A549 (cell line): ENCODE measurements at regions not wholly inside any gene's neighbourhood (a gene's known extent, or its start where the extent isn't known, plus 50 kb on each side); places are given as distances from the start of the nearest gene placed in this dataset.
A peak's percentile ranks its signal among the peaks of the same experiment; 100 is the strongest.

Experiments
- ATAC-seq, 2 experiments: fragments of 200-7000 bp in 1 of 2; fragments of >200 bp in 1 of 2; cut with Nextera tagmentation in 1 of 2; cut with Tn5 transposase in 1 of 2; 3 replicates each; pipeline versions ENCODE4 v1.8.0 to v1.9.1; 2018 to 2020; ENCODE audit warnings: mild to moderate bottlenecking in 1 of 2, moderate library complexity in 1 of 2
- CTCF ChIA-PET: fragments of 300-600 bp; sonication (Branson Sonifier 250); formaldehyde crosslinking; extraction: SDS; loops from one replicate; lab custom pipeline; 2021; ENCODE audit warnings: antibody characterized with exemption, inconsistent platforms; lab: Yijun Ruan, JAX
- POLR2A ChIA-PET: fragments of 350-600 bp; formaldehyde crosslinking; extraction: SDS; loops from one replicate; lab custom pipeline; 2021; ENCODE audit warnings: antibody characterized with exemption, inconsistent platforms; lab: Yijun Ruan, JAX
- DNase-seq, 2 experiments: peaks; one replicate each; pipeline versions ENCODE4 v3.0.0 to v3.0.0-alpha.2; 2011 to 2016; ENCODE audit warnings: low read depth in 1 of 2, low spot score in 1 of 2
- FAIRE-seq: peaks from 2 replicates; lab custom pipeline; 2011; peaks lifted over from hg19 to GRCh38; lab: Jason Lieb, UNC
- H3K27ac ChIP-seq, 2 experiments: fragments of >200 bp; sonication (Bioruptor Twin); formaldehyde crosslinking; 3 replicates each; pipeline ENCODE4 v1.5.1; 2016 to 2017
- H3K4me1 ChIP-seq: fragments of >200 bp; sonication (Bioruptor Twin); formaldehyde crosslinking; 3 replicates; pipeline ENCODE4 v1.6.1; 2016
- H3K4me2 ChIP-seq: fragments of >200 bp; sonication (Bioruptor Twin); formaldehyde crosslinking; 3 replicates; pipeline ENCODE4 v1.6.1; 2016
- H3K4me3 ChIP-seq: fragments of >200 bp; sonication (Bioruptor Twin); formaldehyde crosslinking; 3 replicates; pipeline ENCODE4 v1.5.1; 2016
- H3K9me3 ChIP-seq: fragments of >200 bp; sonication (Bioruptor Twin); formaldehyde crosslinking; 3 replicates; pipeline ENCODE4 v1.6.1; 2016
- BHLHE40 ChIP-seq: IDR thresholded peaks from 2 replicates; pipeline ENCODE4 v1.6.1; 2012; ENCODE audit warnings: low read depth, low read length, inconsistent platforms
- CBX8 ChIP-seq: fragments of 200-600 bp; sonication (generic); IDR thresholded peaks from 2 replicates; pipeline ENCODE4 v1.6.1; 2016
- CHD4 ChIP-seq: fragments of 200-600 bp; sonication (generic); IDR thresholded peaks from 2 replicates; pipeline ENCODE4 v1.6.1; 2016; ENCODE audit warnings: antibody characterized with exemption, mild to moderate bottlenecking, borderline replicate concordance
- EHMT2 ChIP-seq: fragments of 200-600 bp; sonication (generic); IDR thresholded peaks from 2 replicates; pipeline ENCODE4 v1.6.1; 2016; ENCODE audit warnings: antibody characterized with exemption, low read depth, mild to moderate bottlenecking, moderate library complexity
- EP300 ChIP-seq, 2 experiments: fragments of >200 bp; sonication (Bioruptor Twin); formaldehyde crosslinking; IDR thresholded peaks; 2 replicates in 1 of 2; 3 replicates in 1 of 2; pipeline ENCODE4 v1.6.1; 2016 to 2017
- FOXS1 ChIP-seq: fragments of 250-450 bp; sonication (Bioruptor Pico); IDR thresholded peaks from 2 replicates; pipeline ENCODE4 v1.5.0; 2020; ENCODE audit warnings: mild to moderate bottlenecking, moderate library complexity
- GATA3 ChIP-seq: IDR thresholded peaks from 2 replicates; pipeline ENCODE4 v1.6.1; 2012; ENCODE audit warnings: borderline replicate concordance
- HOXA7 ChIP-seq: fragments of 250-450 bp; sonication (Bioruptor Pico); IDR thresholded peaks from 2 replicates; pipeline ENCODE4 v1.5.0; 2020; ENCODE audit warnings: mild to moderate bottlenecking, moderate library complexity
- HOXB5 ChIP-seq: fragments of 250-450 bp; sonication (Bioruptor Pico); IDR thresholded peaks from 2 replicates; pipeline ENCODE4 v1.5.0; 2020; ENCODE audit warnings: mild to moderate bottlenecking, moderate library complexity
- JUNB ChIP-seq: fragments of >200 bp; sonication (Bioruptor Twin); formaldehyde crosslinking; IDR thresholded peaks from 2 replicates; pipeline ENCODE4 v1.6.1; 2016
- KDM1A ChIP-seq: fragments of 200-600 bp; sonication (generic); IDR thresholded peaks from 2 replicates; pipeline ENCODE4 v1.6.1; 2016; ENCODE audit warnings: low read depth, mild to moderate bottlenecking
- KDM5A ChIP-seq: fragments of 200-600 bp; sonication (generic); IDR thresholded peaks from 2 replicates; pipeline ENCODE4 v1.6.1; 2016; ENCODE audit warnings: antibody characterized with exemption, mild to moderate bottlenecking
- NR3C1 ChIP-seq: fragments of >200 bp; sonication (Bioruptor Twin); formaldehyde crosslinking; IDR thresholded peaks from 3 replicates; pipeline ENCODE4 v1.6.1; 2017
- POLR2AphosphoS2 ChIP-seq: conservative IDR thresholded peaks from 2 replicates; pipeline ENCODE4 v1.6.1; 2012; ENCODE audit warnings: low read length, improper control_type of control experiment, inconsistent platforms
- RARB ChIP-seq: fragments of 250-450 bp; sonication (Bioruptor Pico); IDR thresholded peaks from 2 replicates; pipeline ENCODE4 v1.8.0; 2021; ENCODE audit warnings: mild to moderate bottlenecking, moderate library complexity
- RCOR1 ChIP-seq: fragments of 150-350 bp; IDR thresholded peaks from 2 replicates; pipeline ENCODE4 v1.6.1; 2014; ENCODE audit warnings: antibody characterized with exemption, low read length, low read depth
- RNF2 ChIP-seq: fragments of 200-600 bp; sonication (generic); IDR thresholded peaks from 2 replicates; pipeline ENCODE4 v1.6.1; 2016; ENCODE audit warnings: low read depth, mild to moderate bottlenecking, antibody characterized with exemption, moderate library complexity, borderline replicate concordance
- SMC3 ChIP-seq: fragments of >200 bp; sonication (Bioruptor Twin); formaldehyde crosslinking; IDR thresholded peaks from 3 replicates; pipeline ENCODE4 v1.6.1; 2018; ENCODE audit warnings: inconsistent platforms
- SREBF2 ChIP-seq: fragments of 450-650 bp; IDR thresholded peaks from 2 replicates; pipeline ENCODE4 v1.6.1; 2014; ENCODE audit warnings: mild to moderate bottlenecking, moderate library complexity
- TP53 ChIP-seq: fragments of 250-450 bp; sonication (Bioruptor Pico); IDR thresholded peaks from 2 replicates; pipeline ENCODE4 v1.5.0; 2021; ENCODE audit warnings: mild to moderate bottlenecking, moderate library complexity
- ZFP36 ChIP-seq: fragments of 450-650 bp; IDR thresholded peaks from 2 replicates; pipeline ENCODE4 v1.6.1; 2014; ENCODE audit warnings: borderline replicate concordance; ENCODE audit not compliant: partially characterized antibody
- ZNF302 ChIP-seq: fragments of 250-450 bp; sonication (Bioruptor Pico); IDR thresholded peaks from 2 replicates; pipeline ENCODE4 v1.9.0; 2021; ENCODE audit warnings: inconsistent platforms, mild to moderate bottlenecking, moderate library complexity
- WGBS: methylation state at CpG from one replicate; pipeline ENCODE4 v1.1.6; 2017; ENCODE audit errors: missing lambda C conversion rate; 5-methylcytosine and 5-hydroxymethylcytosine counted together
- TF ChIP-seq, protein P1 (sequence below): fragments of 450-650 bp; IDR thresholded peaks from 2 replicates; pipeline ENCODE4 v1.6.1; 2014; ENCODE audit warnings: antibody characterized with exemption
- TF ChIP-seq, protein P2 (sequence below): fragments of 200-600 bp; sonication (generic); IDR thresholded peaks from 2 replicates; pipeline ENCODE4 v1.6.1; 2016; ENCODE audit warnings: antibody characterized with exemption, mild to moderate bottlenecking, moderate library complexity
- TF ChIP-seq, protein P3 (sequence below): IDR thresholded peaks from 2 replicates; pipeline ENCODE4 v1.6.1; 2012
- TF ChIP-seq, protein P4 (sequence below): fragments of 250-450 bp; sonication (Bioruptor Pico); IDR thresholded peaks from 2 replicates; pipeline ENCODE4 v1.5.0; 2020; ENCODE audit warnings: low read depth, mild to moderate bottlenecking, moderate library complexity

DNA sequence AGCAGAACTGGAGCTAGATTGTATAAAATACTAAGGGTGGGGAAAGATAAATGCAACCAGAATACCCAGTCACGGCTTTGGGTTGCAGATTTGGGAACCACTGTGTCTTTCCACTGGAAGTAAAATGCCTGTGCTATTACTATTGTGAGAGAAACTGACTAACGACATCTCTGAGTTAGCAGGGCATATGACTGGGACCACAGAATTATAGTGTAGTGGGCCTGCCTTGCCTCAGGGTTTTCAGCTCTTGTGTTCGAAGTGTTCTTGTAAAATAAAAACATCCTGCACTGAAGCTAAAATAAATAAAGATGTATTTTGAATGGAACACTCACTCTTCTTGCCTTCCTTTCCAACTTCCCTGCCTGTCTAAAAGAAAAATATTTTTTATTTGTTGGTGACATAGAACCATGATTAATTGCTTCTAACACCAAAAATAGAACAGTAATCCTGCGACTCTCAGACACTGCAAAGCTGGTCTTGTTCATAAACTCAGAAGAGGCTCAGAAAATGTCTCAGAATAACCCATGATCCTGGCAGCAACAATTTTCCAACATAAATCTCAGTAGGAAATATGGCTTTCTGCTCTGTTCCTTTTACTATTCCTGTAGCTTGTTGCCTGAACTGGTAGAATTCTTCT is 104.2 kb downstream of the FAM47B start:
- DNase-seq: no peak
- no peak for ATAC-seq
- Histone ChIP-seq H3K27ac (no peak overlapping the region), H3K4me1 (no peaks in the 10 kb centered on the region), H3K4me2 (no peak overlapping the region), H3K4me3 (no peak overlapping the region), H3K9me3 (no peaks in the 10 kb centered on the region)
- TF ChIP-seq HOXB5 (CRISPR knock-in tag): no peak
- no peak for TF ChIP-seq RNF2
- TF ChIP-seq, protein P1, sequence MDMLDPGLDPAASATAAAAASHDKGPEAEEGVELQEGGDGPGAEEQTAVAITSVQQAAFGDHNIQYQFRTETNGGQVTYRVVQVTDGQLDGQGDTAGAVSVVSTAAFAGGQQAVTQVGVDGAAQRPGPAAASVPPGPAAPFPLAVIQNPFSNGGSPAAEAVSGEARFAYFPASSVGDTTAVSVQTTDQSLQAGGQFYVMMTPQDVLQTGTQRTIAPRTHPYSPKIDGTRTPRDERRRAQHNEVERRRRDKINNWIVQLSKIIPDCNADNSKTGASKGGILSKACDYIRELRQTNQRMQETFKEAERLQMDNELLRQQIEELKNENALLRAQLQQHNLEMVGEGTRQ: no peak
- no peak for TF ChIP-seq ZFP36
- TF ChIP-seq GATA3: no peak
- TF ChIP-seq EP300 (IDR thresholded peaks at IDR 0.05): no peak
- TF ChIP-seq CBX8: no peak
- TF ChIP-seq, protein P2, sequence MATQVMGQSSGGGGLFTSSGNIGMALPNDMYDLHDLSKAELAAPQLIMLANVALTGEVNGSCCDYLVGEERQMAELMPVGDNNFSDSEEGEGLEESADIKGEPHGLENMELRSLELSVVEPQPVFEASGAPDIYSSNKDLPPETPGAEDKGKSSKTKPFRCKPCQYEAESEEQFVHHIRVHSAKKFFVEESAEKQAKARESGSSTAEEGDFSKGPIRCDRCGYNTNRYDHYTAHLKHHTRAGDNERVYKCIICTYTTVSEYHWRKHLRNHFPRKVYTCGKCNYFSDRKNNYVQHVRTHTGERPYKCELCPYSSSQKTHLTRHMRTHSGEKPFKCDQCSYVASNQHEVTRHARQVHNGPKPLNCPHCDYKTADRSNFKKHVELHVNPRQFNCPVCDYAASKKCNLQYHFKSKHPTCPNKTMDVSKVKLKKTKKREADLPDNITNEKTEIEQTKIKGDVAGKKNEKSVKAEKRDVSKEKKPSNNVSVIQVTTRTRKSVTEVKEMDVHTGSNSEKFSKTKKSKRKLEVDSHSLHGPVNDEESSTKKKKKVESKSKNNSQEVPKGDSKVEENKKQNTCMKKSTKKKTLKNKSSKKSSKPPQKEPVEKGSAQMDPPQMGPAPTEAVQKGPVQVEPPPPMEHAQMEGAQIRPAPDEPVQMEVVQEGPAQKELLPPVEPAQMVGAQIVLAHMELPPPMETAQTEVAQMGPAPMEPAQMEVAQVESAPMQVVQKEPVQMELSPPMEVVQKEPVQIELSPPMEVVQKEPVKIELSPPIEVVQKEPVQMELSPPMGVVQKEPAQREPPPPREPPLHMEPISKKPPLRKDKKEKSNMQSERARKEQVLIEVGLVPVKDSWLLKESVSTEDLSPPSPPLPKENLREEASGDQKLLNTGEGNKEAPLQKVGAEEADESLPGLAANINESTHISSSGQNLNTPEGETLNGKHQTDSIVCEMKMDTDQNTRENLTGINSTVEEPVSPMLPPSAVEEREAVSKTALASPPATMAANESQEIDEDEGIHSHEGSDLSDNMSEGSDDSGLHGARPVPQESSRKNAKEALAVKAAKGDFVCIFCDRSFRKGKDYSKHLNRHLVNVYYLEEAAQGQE: no peak
- TF ChIP-seq SREBF2: no peak
- no peak for TF ChIP-seq NR3C1
- TF ChIP-seq ZNF302: no peak
- no peak for TF ChIP-seq BHLHE40
- no peak for TF ChIP-seq CHD4
- TF ChIP-seq POLR2AphosphoS2: no peak
- no peak for TF ChIP-seq EHMT2
- TF ChIP-seq KDM1A: no peak
- POLR2A ChIA-PET: no interaction called here
- 21% methylated on average over 4 of the region's 4 CpGs for WGBS
- CTCF ChIA-PET: no interaction called here
- FAIRE-seq: no peak

DNA sequence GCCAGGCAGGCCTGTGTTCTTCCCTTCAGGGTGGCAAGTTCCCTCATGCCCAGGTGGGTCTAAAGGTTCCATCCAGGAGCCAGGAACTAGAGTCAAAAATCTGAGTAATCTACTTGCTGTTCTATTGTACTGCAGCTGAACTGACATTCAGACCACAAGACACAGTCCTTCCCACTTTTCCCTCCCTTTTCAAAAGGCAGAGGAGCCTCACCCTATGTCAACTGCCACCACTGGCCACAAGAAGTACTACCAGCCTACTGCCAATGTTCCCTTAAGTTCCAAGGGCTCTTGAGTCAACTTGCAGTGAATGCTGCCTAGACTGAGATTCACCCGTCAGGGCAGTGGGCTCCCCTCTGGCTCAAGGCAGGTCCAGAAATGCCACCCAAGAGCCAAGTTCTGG is 133.5 kb downstream of the FAM47B start:
- Histone ChIP-seq H3K4me3 (no peak overlapping the region), H3K4me2 (no peak overlapping the region), H3K9me3 (no peaks in the 10 kb centered on the region), H3K4me1 (no peaks in the 10 kb centered on the region), H3K27ac (no peak overlapping the region)
- ChIA-PET POLR2A (no interaction called here), CTCF (no interaction called here)
- no peak for FAIRE-seq
- no peak; a peak in 1 of 6 replicates for ATAC-seq
- WGBS: no CpG with 5 or more reads among the region's 1 CpG
- TF ChIP-seq RNF2 (no peak), RCOR1 (no peak), SMC3 (no peak), KDM5A (no peak), TP53 (CRISPR knock-in tag) (no peak), RARB (CRISPR knock-in tag) (no peak), HOXA7 (CRISPR knock-in tag) (no peak), GATA3 (no peak), EHMT2 (no peak), JUNB (no peak), ZNF302 (no peak), FOXS1 (CRISPR knock-in tag) (no peak), KDM1A (no peak)
- TF ChIP-seq, protein P3, sequence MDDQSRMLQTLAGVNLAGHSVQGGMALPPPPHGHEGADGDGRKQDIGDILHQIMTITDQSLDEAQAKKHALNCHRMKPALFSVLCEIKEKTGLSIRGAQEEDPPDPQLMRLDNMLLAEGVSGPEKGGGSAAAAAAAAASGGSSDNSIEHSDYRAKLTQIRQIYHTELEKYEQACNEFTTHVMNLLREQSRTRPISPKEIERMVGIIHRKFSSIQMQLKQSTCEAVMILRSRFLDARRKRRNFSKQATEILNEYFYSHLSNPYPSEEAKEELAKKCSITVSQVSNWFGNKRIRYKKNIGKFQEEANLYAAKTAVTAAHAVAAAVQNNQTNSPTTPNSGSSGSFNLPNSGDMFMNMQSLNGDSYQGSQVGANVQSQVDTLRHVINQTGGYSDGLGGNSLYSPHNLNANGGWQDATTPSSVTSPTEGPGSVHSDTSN: no peak
- TF ChIP-seq, protein P4, sequence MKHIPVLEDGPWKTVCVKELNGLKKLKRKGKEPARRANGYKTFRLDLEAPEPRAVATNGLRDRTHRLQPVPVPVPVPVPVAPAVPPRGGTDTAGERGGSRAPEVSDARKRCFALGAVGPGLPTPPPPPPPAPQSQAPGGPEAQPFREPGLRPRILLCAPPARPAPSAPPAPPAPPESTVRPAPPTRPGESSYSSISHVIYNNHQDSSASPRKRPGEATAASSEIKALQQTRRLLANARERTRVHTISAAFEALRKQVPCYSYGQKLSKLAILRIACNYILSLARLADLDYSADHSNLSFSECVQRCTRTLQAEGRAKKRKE (CRISPR knock-in tag): no peak
- peak in 1 of 2 experiments; percentile 9 for DNase-seq
